Naive B cell (primary cell): ENCODE measurements at regions not wholly inside any gene's neighbourhood (a gene's known extent, or its start where the extent isn't known, plus 50 kb on each side); places are given as distances from the start of the nearest gene placed in this dataset.

ENCODE experiments used
- ATAC-seq, 2 donors: fragments of 150-1000 bp; cut with Tn5 transposase; 2 replicates each; pipeline ENCODE4 v1.10.0; 2021; ENCODE audit warnings: low read depth in 2 of 2, mild to moderate bottlenecking in 2 of 2, moderate library complexity in 2 of 2
- DNase-seq: peaks from one replicate; pipeline ENCODE4 v3.0.0; 2022
- H3K27ac Mint-ChIP-seq, 6 donors: one replicate each; pipeline ENCODE4 v1.8.0; 2020 to 2022; ENCODE audit warnings: mild to moderate bottlenecking in 6 of 6, mixed read lengths in 6 of 6, moderate library complexity in 5 of 6, inconsistent platforms in 2 of 6
- H3K27me3 Mint-ChIP-seq, 3 donors: one replicate each; pipeline ENCODE4 v1.8.0; 2021 to 2022; ENCODE audit warnings: mixed read lengths in 3 of 3, mild to moderate bottlenecking in 1 of 3
- H3K36me3 Mint-ChIP-seq, 2 donors: one replicate each; pipeline ENCODE4 v1.8.0; 2020 to 2022; ENCODE audit warnings: mixed read lengths in 2 of 2, inconsistent platforms in 1 of 2, mild to moderate bottlenecking in 1 of 2
- H3K4me1 Mint-ChIP-seq, 3 donors: one replicate each; pipeline ENCODE4 v1.8.0; 2020 to 2022; ENCODE audit warnings: mixed read lengths in 3 of 3, inconsistent platforms in 1 of 3, mild to moderate bottlenecking in 1 of 3, moderate library complexity in 1 of 3
- H3K4me3 Mint-ChIP-seq, 8 donors: one replicate each; pipeline ENCODE4 v1.8.0; 2020 to 2022; ENCODE audit warnings: mild to moderate bottlenecking in 8 of 8, mixed read lengths in 8 of 8, moderate library complexity in 8 of 8, inconsistent platforms in 2 of 8
- H3K9me3 Mint-ChIP-seq, 7 donors: one replicate each; pipeline ENCODE4 v1.8.0; 2020 to 2022; ENCODE audit warnings: mixed read lengths in 7 of 7, mild to moderate bottlenecking in 5 of 7, inconsistent platforms in 2 of 7, moderate library complexity in 1 of 7

DNA sequence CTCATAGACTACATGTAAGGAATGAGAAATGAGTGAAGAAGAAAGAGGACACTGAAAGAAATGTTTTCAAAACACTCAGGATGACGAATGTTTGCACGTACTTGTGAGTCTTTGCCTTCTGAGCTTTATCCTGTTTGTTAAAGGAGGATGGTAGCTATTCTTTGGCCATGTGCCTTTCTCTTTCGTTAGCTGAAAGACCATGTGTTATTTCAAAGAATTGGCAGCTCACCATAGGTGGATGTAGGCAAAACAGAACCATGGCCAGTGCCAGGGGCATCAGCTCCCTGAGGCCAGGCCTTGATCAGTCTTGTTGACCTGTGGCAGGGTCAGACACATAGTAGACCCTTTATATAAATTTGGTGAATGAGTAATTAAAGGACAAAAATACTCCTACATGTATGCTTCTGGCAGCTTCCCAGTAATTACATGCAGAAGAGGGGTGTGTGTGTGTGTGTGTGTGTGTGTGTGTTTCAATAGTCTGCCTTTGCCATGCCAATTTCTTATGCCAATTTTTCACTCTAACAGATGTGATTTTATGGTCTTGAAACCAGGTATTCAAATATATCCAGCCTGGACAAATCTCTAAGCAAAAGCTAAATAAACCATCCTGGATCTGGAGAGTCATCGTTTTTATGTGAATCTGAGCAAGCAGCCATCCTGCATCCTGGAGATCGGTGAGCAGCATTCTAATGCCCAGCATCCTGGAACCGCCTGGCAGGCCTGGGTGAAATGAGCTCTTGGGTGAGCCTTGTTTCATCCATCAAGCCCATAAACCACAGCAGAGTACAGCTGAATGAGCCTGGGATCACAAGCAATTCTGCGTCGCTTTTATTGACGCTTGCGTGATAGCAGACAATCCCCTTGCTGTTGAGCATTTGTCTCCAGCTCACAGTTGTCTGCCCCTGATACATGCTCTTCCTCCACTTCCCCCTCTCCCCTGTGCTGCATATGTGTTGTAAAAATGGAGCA is 475.4 kb downstream of the MED10 start:
- Mint-ChIP-seq H3K4me3 (no peak overlapping the region), H3K9me3 (peaks cover 0 to 18% (median 5%) of the 10 kb centered on the region in 7 donors), H3K27ac (no peak overlapping the region), H3K36me3 (no peaks in the 10 kb centered on the region), H3K27me3 (no peaks in the 10 kb centered on the region), H3K4me1 (no peaks in the 10 kb centered on the region)
- DNase-seq (no peak), ATAC-seq (no peak)

DNA sequence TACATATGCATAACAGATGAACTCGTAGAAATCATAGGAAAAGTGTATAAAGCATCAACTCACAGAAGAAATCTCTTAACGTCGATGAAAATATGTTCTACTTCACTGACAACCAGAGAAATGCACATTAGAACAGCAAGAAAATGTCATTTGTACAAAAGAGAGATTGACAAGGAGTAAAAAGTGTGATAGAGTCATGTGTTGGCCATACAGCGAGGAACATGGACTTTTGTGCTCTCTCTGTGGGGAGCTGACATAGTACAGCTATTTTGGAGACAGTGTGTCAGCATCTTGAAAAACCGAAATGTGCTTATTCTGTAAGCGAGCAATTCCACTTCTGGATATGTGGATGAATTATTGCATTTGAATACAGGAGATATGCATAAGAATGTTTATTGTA is 477.9 kb downstream of the ICE1 start:
- ATAC-seq, result no peak
- H3K4me1 Mint-ChIP-seq, result no peaks in the 10 kb centered on the region
- no peak overlapping the region for H3K4me3 Mint-ChIP-seq
- no peak overlapping the region for H3K27ac Mint-ChIP-seq
- peaks cover 0 to 18% (median 5%) of the 10 kb centered on the region in 7 donors for H3K9me3 Mint-ChIP-seq
- peaks cover 0 to 3% (median 0%) of the 10 kb centered on the region in 3 donors for H3K27me3 Mint-ChIP-seq
- no peaks in the 10 kb centered on the region for H3K36me3 Mint-ChIP-seq
- no peak for DNase-seq

DNA sequence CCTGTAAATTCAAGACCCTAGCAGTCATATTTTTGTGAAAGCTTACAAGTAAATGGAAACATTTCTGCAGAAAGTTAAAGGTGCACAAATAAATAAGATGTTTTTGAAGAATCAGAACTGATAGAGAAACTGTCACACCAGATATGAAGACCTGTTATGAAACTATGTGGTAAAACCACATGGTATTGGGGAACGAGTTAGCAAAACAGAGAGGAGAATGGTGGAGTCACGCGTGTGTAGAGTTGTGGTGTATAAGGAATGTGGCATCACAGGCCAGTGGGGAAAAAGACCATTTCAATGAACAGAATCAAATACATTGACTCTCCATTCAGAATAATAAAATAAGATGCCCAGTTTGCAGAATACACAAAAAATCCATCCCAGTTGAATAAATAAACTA is 477.2 kb downstream of the ICE1 start:
- ATAC-seq (no peak), DNase-seq (no peak)
- Mint-ChIP-seq H3K36me3 (no peaks in the 10 kb centered on the region), H3K27ac (no peak overlapping the region), H3K9me3 (peaks cover 0 to 18% (median 5%) of the 10 kb centered on the region in 7 donors), H3K4me1 (no peaks in the 10 kb centered on the region), H3K4me3 (no peak overlapping the region), H3K27me3 (peaks cover 0 to 3% (median under 1%) of the 10 kb centered on the region in 3 donors)

DNA sequence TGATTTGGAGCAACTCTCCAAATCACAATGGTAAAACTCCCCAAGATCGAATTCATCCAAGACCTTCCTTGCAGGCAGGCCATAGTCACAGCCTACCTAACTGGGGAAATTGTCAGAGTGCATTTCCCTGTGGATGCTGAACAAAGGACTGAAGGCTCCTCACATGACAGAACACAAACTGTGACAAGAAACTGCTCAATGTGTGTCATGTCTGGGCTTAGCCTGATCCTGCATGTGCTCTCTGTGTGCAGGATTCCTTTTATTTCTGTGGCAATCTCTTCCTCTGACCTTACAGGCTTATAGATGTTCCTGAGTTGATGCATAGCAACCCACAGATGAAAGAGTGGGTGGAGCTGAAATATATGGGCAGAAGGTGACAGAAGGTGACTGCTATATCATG is 465.8 kb downstream of the ICE1 start:
- Mint-ChIP-seq H3K27ac (no peak overlapping the region), H3K27me3 (peaks cover 4 to 16% (median 8%) of the 10 kb centered on the region in 3 donors), H3K4me1 (no peaks in the 10 kb centered on the region), H3K4me3 (no peak overlapping the region), H3K36me3 (no peaks in the 10 kb centered on the region), H3K9me3 (peaks cover 0 to 4% (median 0%) of the 10 kb centered on the region in 7 donors)
- ATAC-seq (no peak), DNase-seq (no peak)

DNA sequence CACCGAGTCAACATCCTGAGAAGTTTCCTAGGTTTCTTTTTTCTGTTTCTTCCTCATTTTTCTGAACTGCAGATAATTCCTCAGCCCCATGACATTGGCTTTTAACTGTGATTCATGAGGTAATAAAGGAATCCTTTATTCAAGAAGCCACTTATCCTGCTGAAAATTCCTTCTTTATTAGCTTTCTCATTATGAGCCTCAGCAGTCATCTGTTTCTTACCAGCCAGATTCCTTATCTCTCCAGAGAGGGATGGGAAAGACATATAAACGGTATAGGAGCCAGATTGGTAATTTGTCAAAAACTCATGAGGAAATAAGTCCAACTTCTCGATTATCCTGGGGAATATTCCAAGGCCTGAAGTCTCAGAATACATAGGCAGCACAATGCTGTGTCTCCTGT is 465.4 kb downstream of the ICE1 start:
- peaks cover 4 to 15% (median 8%) of the 10 kb centered on the region in 3 donors for H3K27me3 Mint-ChIP-seq
- ATAC-seq (no peak), DNase-seq (no peak)
- no peak overlapping the region for H3K27ac Mint-ChIP-seq
- H3K36me3 Mint-ChIP-seq, result no peaks in the 10 kb centered on the region
- H3K9me3 Mint-ChIP-seq, result peaks cover 0 to 4% (median 0%) of the 10 kb centered on the region in 7 donors
- no peak overlapping the region for H3K4me3 Mint-ChIP-seq
- no peaks in the 10 kb centered on the region for H3K4me1 Mint-ChIP-seq

DNA sequence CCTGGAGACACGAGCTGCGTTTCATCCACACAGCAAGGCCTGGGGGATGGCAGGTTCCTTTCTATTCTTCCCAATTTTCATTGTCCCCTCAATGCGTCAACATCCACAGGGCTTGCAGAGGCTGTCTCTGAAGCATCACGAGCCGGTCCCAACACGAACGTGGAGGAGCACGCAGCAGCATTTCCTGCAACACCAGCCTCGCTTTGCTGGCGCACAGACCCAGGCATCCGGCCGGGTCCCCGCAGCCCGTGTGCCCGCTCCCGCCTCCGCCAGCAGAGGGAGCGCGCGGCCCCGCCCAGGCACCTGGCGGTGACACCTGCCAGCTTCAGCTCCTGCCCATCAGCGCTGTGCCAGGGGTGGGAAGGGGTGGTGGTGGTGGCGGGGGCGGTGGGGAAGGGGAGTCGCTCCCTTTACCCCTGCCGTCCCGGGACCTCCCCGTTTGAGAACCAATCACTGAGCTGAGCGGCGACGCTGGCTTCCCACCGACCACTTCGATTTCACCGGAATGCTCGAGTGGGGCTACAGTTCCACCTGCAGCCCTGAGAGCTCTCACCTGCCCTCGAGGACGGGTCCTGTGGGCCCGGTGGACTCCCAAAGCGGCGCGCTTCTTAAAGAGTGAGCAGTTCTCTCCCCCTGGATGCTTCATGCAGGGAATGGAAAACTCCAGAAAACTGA is 464.5 kb downstream of the ICE1 start:
- Mint-ChIP-seq H3K9me3 (peaks cover 0 to 4% (median 0%) of the 10 kb centered on the region in 7 donors), H3K27ac (no peak overlapping the region), H3K27me3 (peaks cover 8% of the 10 kb centered on the region in 3 donors), H3K4me1 (no peaks in the 10 kb centered on the region), H3K4me3 (peak overlapping the region in 1 of 8 donors; percentile 33), H3K36me3 (no peaks in the 10 kb centered on the region)
- DNase-seq (peak; percentile 5), ATAC-seq (peak; percentile 32 to 61)

DNA sequence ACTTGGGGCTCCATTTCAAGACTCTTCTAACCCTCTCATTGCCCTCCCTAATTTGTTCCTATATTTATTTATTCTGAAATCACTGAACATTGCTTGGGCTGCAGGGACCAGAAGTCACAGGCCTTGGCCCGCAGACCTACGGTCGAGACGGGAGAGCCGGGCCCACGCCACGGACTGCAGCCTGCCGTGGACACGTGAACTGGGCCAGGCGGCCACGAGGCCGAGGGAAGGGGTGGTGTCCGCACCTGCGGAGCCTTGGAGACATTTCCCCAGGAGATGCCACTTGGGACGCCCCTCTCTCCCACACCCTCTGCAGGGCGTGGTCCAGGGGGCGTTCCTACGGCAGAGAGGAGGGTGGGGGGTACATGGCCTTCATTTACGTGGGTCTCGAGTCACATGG is 463.9 kb downstream of the ICE1 start:
- Mint-ChIP-seq H3K27me3 (peaks cover 8 to 13% (median 11%) of the 10 kb centered on the region in 3 donors), H3K4me3 (no peak overlapping the region), H3K4me1 (no peaks in the 10 kb centered on the region), H3K36me3 (no peaks in the 10 kb centered on the region), H3K27ac (peak overlapping the region in 1 of 6 donors; percentile 67), H3K9me3 (peaks cover 0 to 4% (median 0%) of the 10 kb centered on the region in 7 donors)
- DNase-seq (no peak), ATAC-seq (no peak)

DNA sequence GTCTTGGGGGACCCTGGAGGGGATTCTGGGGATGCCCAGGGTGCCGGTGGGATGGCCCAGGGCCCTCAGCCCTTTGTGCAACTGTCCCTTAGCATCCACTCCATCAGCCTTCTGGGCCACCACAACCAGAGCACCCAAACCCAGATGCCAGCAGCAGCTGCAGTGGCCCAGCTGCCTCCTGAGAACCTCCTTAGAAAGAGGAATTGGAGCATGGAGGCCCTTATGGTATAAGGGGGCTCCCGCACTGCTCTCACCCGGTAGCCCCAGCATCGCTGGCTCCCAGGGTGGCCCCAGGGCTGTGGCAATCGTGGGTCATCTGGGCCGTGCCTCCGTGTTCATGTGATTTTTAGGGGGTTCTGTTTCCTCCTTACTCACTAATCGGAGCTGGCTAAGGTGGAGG is 463.3 kb downstream of the ICE1 start:
- Mint-ChIP-seq H3K4me3 (no peak overlapping the region), H3K4me1 (no peaks in the 10 kb centered on the region), H3K36me3 (no peaks in the 10 kb centered on the region), H3K27me3 (peaks cover 8 to 15% (median 9%) of the 10 kb centered on the region in 3 donors), H3K27ac (no peak overlapping the region), H3K9me3 (peaks cover 0 to 4% (median 0%) of the 10 kb centered on the region in 7 donors)
- no peak for ATAC-seq
- no peak for DNase-seq

DNA sequence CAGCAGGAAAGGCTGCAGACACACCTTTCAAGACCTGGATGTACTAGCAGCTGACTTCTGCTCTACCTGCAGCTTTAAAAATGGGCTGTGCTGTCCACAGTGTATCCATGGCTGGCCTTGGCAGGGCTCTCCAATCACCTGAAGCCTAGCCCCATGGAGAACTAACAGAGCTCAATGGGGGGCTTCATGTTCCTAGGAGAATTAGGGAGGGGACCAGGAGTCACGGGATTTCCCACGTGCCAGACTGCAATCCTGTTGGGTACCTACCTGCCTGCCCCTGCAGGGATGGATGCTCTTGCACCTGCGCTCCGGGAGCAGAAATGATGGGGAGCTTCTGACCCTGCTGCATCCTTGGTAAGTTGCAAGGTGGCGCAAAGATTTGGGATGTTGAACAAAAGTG is 462.1 kb downstream of the ICE1 start:
- peaks cover 8 to 15% (median 9%) of the 10 kb centered on the region in 3 donors for H3K27me3 Mint-ChIP-seq
- H3K4me1 Mint-ChIP-seq, result no peaks in the 10 kb centered on the region
- H3K27ac Mint-ChIP-seq, result no peak overlapping the region
- DNase-seq (no peak), ATAC-seq (no peak)
- no peaks in the 10 kb centered on the region for H3K36me3 Mint-ChIP-seq
- H3K4me3 Mint-ChIP-seq, result no peak overlapping the region
- H3K9me3 Mint-ChIP-seq, result peaks cover 0 to 4% (median 0%) of the 10 kb centered on the region in 7 donors

DNA sequence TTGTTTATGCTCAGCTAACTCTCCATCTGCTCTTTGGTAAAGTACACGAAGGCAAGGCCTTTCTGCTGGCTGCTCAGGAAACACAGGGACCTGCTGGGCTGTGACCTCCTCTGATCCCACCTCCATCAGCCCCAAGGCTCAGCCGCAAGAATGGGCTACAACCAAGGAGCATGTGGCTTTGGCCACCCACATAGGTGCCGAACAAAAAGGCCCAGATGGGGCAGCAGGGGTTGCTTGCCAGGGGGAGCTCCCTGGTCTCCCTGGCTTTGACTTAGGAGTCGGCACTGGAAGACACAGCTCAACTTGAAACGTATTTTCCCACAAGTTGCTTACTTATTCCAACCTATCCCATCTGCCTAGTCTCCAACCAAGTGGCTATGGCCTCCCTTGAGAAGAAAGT is 461.1 kb downstream of the ICE1 start:
- peaks cover 0 to 8% of the 10 kb centered on the region in 2 donors for H3K36me3 Mint-ChIP-seq
- no peaks in the 10 kb centered on the region for H3K4me1 Mint-ChIP-seq
- DNase-seq (no peak), ATAC-seq (no peak)
- H3K27ac Mint-ChIP-seq, result no peak overlapping the region
- H3K9me3 Mint-ChIP-seq, result peaks cover 0 to 4% (median 0%) of the 10 kb centered on the region in 7 donors
- peaks cover 8 to 24% (median 9%) of the 10 kb centered on the region in 3 donors for H3K27me3 Mint-ChIP-seq
- no peak overlapping the region for H3K4me3 Mint-ChIP-seq

DNA sequence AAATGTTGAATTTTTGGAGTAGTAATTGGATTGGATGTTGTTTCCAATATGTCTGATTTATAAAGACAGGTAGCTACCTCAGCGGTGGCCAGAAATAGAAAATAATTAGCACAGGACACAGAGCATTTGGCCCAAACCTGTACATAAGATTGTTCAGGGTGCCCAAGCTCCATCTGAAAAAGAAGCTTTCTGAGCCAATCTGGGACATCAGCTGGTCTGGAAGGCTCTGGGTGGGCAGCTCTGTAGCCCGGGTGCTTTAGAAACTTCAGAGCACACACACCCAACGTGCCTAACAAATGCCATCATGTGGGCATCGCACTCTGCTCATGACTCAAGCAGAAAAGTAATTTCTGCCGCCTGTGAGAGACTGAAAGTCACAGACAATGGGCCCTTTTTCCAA is 460.7 kb downstream of the ICE1 start:
- DNase-seq (no peak), ATAC-seq (no peak)
- Mint-ChIP-seq H3K27me3 (peaks cover 9 to 24% (median 9%) of the 10 kb centered on the region in 3 donors), H3K27ac (no peak overlapping the region), H3K4me3 (no peak overlapping the region), H3K36me3 (peaks cover 0 to 8% of the 10 kb centered on the region in 2 donors), H3K4me1 (no peaks in the 10 kb centered on the region), H3K9me3 (peaks cover 0 to 4% (median 0%) of the 10 kb centered on the region in 7 donors)

DNA sequence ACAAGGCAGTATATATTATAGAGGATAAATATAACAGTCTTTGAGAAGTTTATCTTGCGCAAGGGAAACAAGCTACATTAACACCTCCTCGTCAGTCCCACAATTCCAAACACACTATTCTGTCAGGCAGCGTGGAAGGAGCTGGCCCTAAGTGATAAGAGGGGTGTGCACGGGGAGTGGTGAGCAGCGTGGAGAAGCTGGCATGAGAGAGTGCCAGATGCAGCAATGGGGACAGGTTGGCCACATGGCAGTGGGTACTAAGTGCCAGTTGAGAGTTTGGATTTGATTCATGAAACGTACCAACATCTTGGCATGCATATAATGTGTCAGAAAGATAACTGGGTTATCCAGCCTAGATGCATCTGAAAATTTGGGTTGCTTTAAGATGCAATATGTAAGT is 460.2 kb downstream of the ICE1 start:
- Mint-ChIP-seq H3K27me3 (peaks cover 9 to 24% (median 14%) of the 10 kb centered on the region in 3 donors), H3K4me1 (no peaks in the 10 kb centered on the region), H3K27ac (no peak overlapping the region), H3K36me3 (peaks cover 0 to 8% of the 10 kb centered on the region in 2 donors), H3K4me3 (no peak overlapping the region), H3K9me3 (peaks cover 0 to 4% (median 0%) of the 10 kb centered on the region in 7 donors)
- DNase-seq (no peak), ATAC-seq (no peak)

DNA sequence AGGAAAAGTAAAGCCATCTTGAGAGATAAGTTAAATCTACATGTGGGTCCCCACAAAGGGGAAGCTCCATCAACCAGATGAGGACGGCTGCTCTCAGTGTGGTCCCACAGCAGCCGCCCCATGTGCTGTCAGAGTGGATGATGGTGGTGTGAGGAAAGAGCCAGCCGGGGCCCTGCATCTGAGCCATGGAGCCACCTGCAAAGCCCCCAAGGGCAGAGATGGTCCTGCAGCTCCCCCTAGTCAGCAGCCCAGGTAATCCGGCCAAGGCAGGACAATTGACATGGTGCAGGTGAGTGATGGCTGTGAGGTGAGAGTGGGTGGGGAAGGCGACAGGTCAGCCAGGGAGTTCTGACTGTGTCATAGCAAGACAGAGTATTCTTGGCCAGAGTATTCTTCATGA is 458.8 kb downstream of the ICE1 start:
- H3K27me3 Mint-ChIP-seq, result peaks cover 12 to 35% (median 19%) of the 10 kb centered on the region in 3 donors
- no peak for DNase-seq
- no peak overlapping the region for H3K4me3 Mint-ChIP-seq
- no peak overlapping the region for H3K27ac Mint-ChIP-seq
- peaks cover 0 to 9% of the 10 kb centered on the region in 2 donors for H3K36me3 Mint-ChIP-seq
- H3K9me3 Mint-ChIP-seq, result peaks cover 0 to 4% (median 0%) of the 10 kb centered on the region in 7 donors
- no peak for ATAC-seq
- H3K4me1 Mint-ChIP-seq, result no peaks in the 10 kb centered on the region
